ENCODE measurements at regions not wholly inside any gene's neighbourhood (a gene's known extent, or its start where the extent isn't known, plus 50 kb on each side); places are given as distances from the start of the nearest gene placed in this dataset.

GRCh38 chr13:99446242-99446641, 55.0 kb upstream of the TM9SF2 start:
- Histone ChIP-seq H4K20me1 (ENCODE audit: insufficient read depth, low read length) (no peaks in the 10 kb centered on the region), H3K27ac (ENCODE audit: low read depth in 1 of 2, low read length in 2 of 2) (no peak overlapping the region), H3K27me3 (ENCODE audit: control insufficient read depth in 2 of 2, insufficient read depth in 2 of 2, low read length in 2 of 2) (peaks cover 0 to 2% of the 10 kb centered on the region in 2 donors), H3K4me1 (ENCODE audit: control insufficient read depth in 1 of 2, insufficient read depth in 2 of 2, low read length in 2 of 2) (no peaks in the 10 kb centered on the region), H3K9me3 (replicated peaks in 1 of 2; ENCODE audit: control insufficient read depth in 1 of 2, insufficient read depth in 1 of 2, low read length in 2 of 2) (no peaks in the 10 kb centered on the region), H3K9ac (ENCODE audit: insufficient read depth, low read length, poor library complexity, severe bottlenecking) (no peak overlapping the region), H3K79me2 (ENCODE audit: insufficient read depth, low read length) (no peaks in the 10 kb centered on the region), H3K4me3 (replicated peaks in 1 of 3; ENCODE audit: low read depth in 2 of 3, low read length in 3 of 3) (no peak overlapping the region), H3K36me3 (replicated peaks in 1 of 2; ENCODE audit: control insufficient read depth in 1 of 2, insufficient read depth in 2 of 2, low read length in 2 of 2) (no peaks in the 10 kb centered on the region), H3K4me2 (replicated peaks; ENCODE audit: extremely low read depth, low read length, poor library complexity, severe bottlenecking) (no peak overlapping the region), H2AFZ (ENCODE audit: insufficient read depth, low read depth, low read length, poor library complexity, severe bottlenecking) (no peak overlapping the region)
- 97% methylated on average over 5 of the region's 9 CpGs for WGBS (ENCODE audit: insufficient coverage)
- Mint-ChIP-seq H3K9me3 (no peaks in the 10 kb centered on the region), H3K27ac (no peak overlapping the region), H3K36me3 (no peaks in the 10 kb centered on the region), H3K27me3 (ENCODE audit: low read depth in 3 of 3) (peaks cover under 1 to 3% (median 2%) of the 10 kb centered on the region in 3 donors), H3K4me1 (no peaks in the 10 kb centered on the region), H3K4me3 (no peak overlapping the region)
- intact Hi-C loops (cut with micrococcal nuclease), result loop anchor here in 1 of 2 donors (10.0 kb wide), 1 partner anchor 169 kb away; no protein-coding TSS in a partner anchor
- no peak for DNase-seq
- TF ChIP-seq CTCF (IDR thresholded peaks at IDR 0.05), result no peak

- Histone ChIP-seq H3K4me1 (ENCODE audit: control insufficient read depth in 1 of 2, insufficient read depth in 2 of 2, low read length in 2 of 2) (no peaks in the 10 kb centered on the region), H3K27me3 (ENCODE audit: control insufficient read depth in 2 of 2, insufficient read depth in 2 of 2, low read length in 2 of 2) (no peaks in the 10 kb centered on the region), H2AFZ (ENCODE audit: insufficient read depth, low read depth, low read length, poor library complexity, severe bottlenecking) (no peak overlapping the region), H4K20me1 (ENCODE audit: insufficient read depth, low read length) (no peaks in the 10 kb centered on the region), H3K36me3 (replicated peaks in 1 of 2; ENCODE audit: control insufficient read depth in 1 of 2, insufficient read depth in 2 of 2, low read length in 2 of 2) (no peaks in the 10 kb centered on the region), H3K27ac (ENCODE audit: low read depth in 1 of 2, low read length in 2 of 2) (no peak overlapping the region), H3K4me2 (replicated peaks; ENCODE audit: extremely low read depth, low read length, poor library complexity, severe bottlenecking) (no peak overlapping the region), H3K9me3 (replicated peaks in 1 of 2; ENCODE audit: control insufficient read depth in 1 of 2, insufficient read depth in 1 of 2, low read length in 2 of 2) (no peaks in the 10 kb centered on the region), H3K9ac (ENCODE audit: insufficient read depth, low read length, poor library complexity, severe bottlenecking) (no peak overlapping the region), H3K4me3 (replicated peaks in 1 of 3; ENCODE audit: low read depth in 2 of 3, low read length in 3 of 3) (no peak overlapping the region), H3K79me2 (ENCODE audit: insufficient read depth, low read length) (no peaks in the 10 kb centered on the region)
- Mint-ChIP-seq H3K4me3 (no peak overlapping the region), H3K9me3 (no peaks in the 10 kb centered on the region), H3K36me3 (no peaks in the 10 kb centered on the region), H3K27ac (no peak overlapping the region), H3K4me1 (no peaks in the 10 kb centered on the region), H3K27me3 (ENCODE audit: low read depth in 3 of 3) (peaks cover 0 to 3% (median 2%) of the 10 kb centered on the region in 3 donors)
- WGBS (ENCODE audit: insufficient coverage), result no CpG with 5 or more reads among the region's 5 CpGs
- intact Hi-C loops (cut with micrococcal nuclease), result loop anchor here in 1 of 2 donors (10.0 kb wide), 1 partner anchor 166 kb away; no protein-coding TSS in a partner anchor
- no peak for TF ChIP-seq CTCF (IDR thresholded peaks at IDR 0.05)
- DNase-seq, result no peak
These were observed 52.7 kb upstream of the TM9SF2 start for GRCh38 chr13:99448546-99448945.

Measured in CD14-positive monocyte (primary cell).